Heart left ventricle (tissue), 13 donors: ENCODE measurements at regions not wholly inside any gene's neighbourhood (a gene's known extent, or its start where the extent isn't known, plus 50 kb on each side); places are given as distances from the start of the nearest gene placed in this dataset.

ENCODE experiments used
- CTCF ChIP-seq, 12 donors: fragments of 200-600 bp; sonication (generic) in 4 of 12; IDR thresholded peaks; one replicate each; pipeline versions ENCODE4 v1.5.0 to v1.8.0; 2018 to 2022; ENCODE audit warnings: antibody characterized with exemption in 12 of 12, mild to moderate bottlenecking in 5 of 12
- POLR2A ChIP-seq, 2 donors: fragments of 450-650 bp; IDR thresholded peaks; one replicate each; pipeline ENCODE4 v1.6.1; 2017; ENCODE audit warnings: antibody characterized with exemption in 2 of 2, mild to moderate bottlenecking in 2 of 2, moderate library complexity in 2 of 2
- donor health status: ischemic (EF 13 %, LVEDD 7.1; RV severe dilation, severe dysfunction).
- donor health status: DM: no; HTN: yes; CAD: no.
- donor health status: DM: no; HTN: no; CAD: no.
- donor health status: ischemic (EF 25% LVEDD 6.9; RV normal size, moderate dysfunction).
- donor health status: ischemic (EF 25% LVEDD 5.7; RV mildly dilated, moderate dysfunction).
- donor health status: ischemic (EF 35%, LVEDD 5.7; RV mildly dilated, moderate dysfunction).
- donor health status: nonischemic (EF 11% LVEDD 7.7; RV severe dilation, severe dysfunction).
- donor health status: DM: yes; HTN: yes; CAD: no.
- donor health status: PGD.
- donor health status: ischemic (EF 29% LVEDD 5.4; RV normal size, mild dysfunction).
- donor health status: nonischemic (EF 23%, LVEDD 6.1; RV moderate dilation, normal function).

GRCh38 chr10:44792119-44792775 is 118.9 kb upstream of the TMEM72 start:
- TF ChIP-seq CTCF (IDR thresholded peaks at IDR 0.05) (no peak), POLR2A (IDR thresholded peaks at IDR 0.05) (no peak)
